ENCODE measurements at regions not wholly inside any gene's neighbourhood (a gene's known extent, or its start where the extent isn't known, plus 50 kb on each side); places are given as distances from the start of the nearest gene placed in this dataset.

- TF ChIP-seq POLR2A (IDR thresholded peaks at IDR 0.05; ENCODE audit: low read depth, low read length) = no peak
- TF ChIP-seq POLR2AphosphoS5 (IDR thresholded peaks at IDR 0.05; ENCODE audit: low read depth, low read length) = no peak
- TF ChIP-seq TAF1 (IDR thresholded peaks at IDR 0.05; ENCODE audit: low read depth, low read length) = no peak
Observed at GRCh38 chrY:15650056-15650455, 1125.7 kb downstream of the NLGN4Y start.

Measured in GM12891 (cell line).